ENCODE measurements at regions not wholly inside any gene's neighbourhood (a gene's known extent, or its start where the extent isn't known, plus 50 kb on each side); places are given as distances from the start of the nearest gene placed in this dataset.

DNA sequence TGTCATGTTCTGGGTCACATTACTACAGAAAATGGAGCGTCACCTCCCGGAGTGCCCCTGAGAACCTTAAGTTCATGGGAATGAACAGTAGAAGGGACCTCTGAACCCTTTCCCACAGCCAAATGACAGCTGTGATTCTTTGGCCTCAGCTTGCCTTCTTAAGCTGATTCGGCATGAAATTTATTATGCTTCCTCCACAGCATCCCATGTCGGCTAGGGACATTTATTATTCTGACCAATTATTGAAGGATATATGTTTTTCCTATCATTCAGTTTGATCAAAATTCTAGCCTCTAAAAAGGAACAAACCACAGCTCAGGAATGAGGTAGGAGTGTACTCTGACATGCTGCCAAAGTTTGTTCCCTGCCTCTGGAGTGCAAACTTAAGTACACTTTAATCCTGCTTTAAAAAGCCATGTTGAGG, 440.6 kb downstream of the CETN3 start:
- no peak for DNase-seq (ENCODE audit: low spot score)
- no peak overlapping the region for H3K4me3 ChIP-seq (ENCODE audit: low read length in 2 of 2)
- H2AK5ac ChIP-seq (ENCODE audit: low read depth, low read length): no peak overlapping the region
- no peak overlapping the region for H3K9ac ChIP-seq (ENCODE audit: low read depth, low read length, poor library complexity)
- H3K18ac ChIP-seq (ENCODE audit: low read length): no peak overlapping the region
- no peak overlapping the region for H3K4ac ChIP-seq (ENCODE audit: low read length)
- no peak overlapping the region for H2BK120ac ChIP-seq (ENCODE audit: low read depth, low read length)
- H3K4me2 ChIP-seq (ENCODE audit: insufficient read depth, low read length, poor library complexity, severe bottlenecking): no peak overlapping the region
- H3K9me3 ChIP-seq (replicated peaks in 1 of 2; ENCODE audit: control insufficient read depth in 2 of 2, insufficient read depth in 1 of 2, low read depth in 1 of 2, low read length in 2 of 2): no peaks in the 10 kb centered on the region
- peak overlapping the region; percentile 11 for H2AFZ ChIP-seq (ENCODE audit: low read length)
- no CpG with 5 or more reads among the region's 4 CpGs for WGBS, 2 donors (ENCODE audit: extremely low coverage in 2 of 2, insufficient read length in 2 of 2, insufficient replicate concordance in 1 of 2)
- no peaks in the 10 kb centered on the region for H3K79me1 ChIP-seq (ENCODE audit: low read depth, low read length)
- no peak overlapping the region for H4K91ac ChIP-seq (ENCODE audit: low read depth, low read length, poor library complexity)
- no peak overlapping the region for H3K14ac ChIP-seq (ENCODE audit: low read length)
- H3K4me1 ChIP-seq (ENCODE audit: control insufficient read depth in 2 of 2, insufficient read depth in 1 of 2, low read depth in 1 of 2, low read length in 2 of 2): peaks cover 0 to 1% of the 10 kb centered on the region in 2 donors
- no peaks in the 10 kb centered on the region for H3K36me3 ChIP-seq (replicated peaks in 1 of 2; ENCODE audit: control insufficient read depth in 2 of 2, insufficient read depth in 2 of 2, low read length in 2 of 2)
- no peak overlapping the region for H3K27ac ChIP-seq (replicated peaks; ENCODE audit: low read length)
- H3K27me3 ChIP-seq (ENCODE audit: control insufficient read depth in 3 of 3, insufficient read depth in 3 of 3, low read depth in 1 of 3, low read length in 3 of 3): no peaks in the 10 kb centered on the region
- no peak overlapping the region for H2BK5ac ChIP-seq (ENCODE audit: low read length)
- no peak overlapping the region for H3K23ac ChIP-seq (ENCODE audit: low read depth, low read length, poor library complexity)
- no peak overlapping the region for H2BK15ac ChIP-seq (ENCODE audit: low read length)
- no peak overlapping the region for H4K8ac ChIP-seq (ENCODE audit: low read depth, low read length)
- no peak overlapping the region for H2BK12ac ChIP-seq (ENCODE audit: low read length)

DNA sequence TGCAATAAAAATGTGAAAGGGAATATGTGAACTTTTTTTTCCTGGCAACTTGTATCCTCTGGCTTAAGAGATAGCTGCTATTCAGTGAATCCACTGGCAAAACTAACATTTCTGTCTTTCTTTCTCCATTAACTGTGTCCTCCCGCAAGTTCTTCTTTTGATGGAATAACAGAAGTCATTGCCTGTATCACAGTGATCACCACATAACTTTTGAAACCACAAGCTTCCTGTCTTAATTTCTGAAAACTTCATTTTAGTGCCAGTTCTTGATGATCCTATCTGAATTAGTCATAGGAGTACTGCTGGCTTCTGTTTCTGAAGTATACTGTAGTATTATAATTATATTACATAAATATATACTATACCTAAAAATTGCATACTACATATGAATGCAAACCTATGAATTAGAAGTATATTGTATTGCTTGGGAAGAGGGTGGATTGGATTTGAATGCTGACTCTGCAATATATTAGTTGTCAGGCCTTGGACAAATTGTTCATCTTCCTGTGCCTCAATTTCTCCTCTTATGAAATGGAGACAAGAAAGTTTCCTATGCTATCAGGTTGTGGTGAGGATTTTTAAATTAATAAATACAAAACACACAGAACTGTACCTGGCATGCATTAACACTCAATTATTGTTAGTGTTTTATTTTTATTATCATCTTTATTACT, 441.6 kb downstream of the CETN3 start:
- Histone ChIP-seq H3K4me1 (ENCODE audit: control insufficient read depth in 2 of 2, insufficient read depth in 1 of 2, low read depth in 1 of 2, low read length in 2 of 2) (peaks cover 0 to 1% of the 10 kb centered on the region in 2 donors), H2BK15ac (ENCODE audit: low read length) (no peak overlapping the region), H3K9me3 (replicated peaks in 1 of 2; ENCODE audit: control insufficient read depth in 2 of 2, insufficient read depth in 1 of 2, low read depth in 1 of 2, low read length in 2 of 2) (no peaks in the 10 kb centered on the region), H3K4me2 (ENCODE audit: insufficient read depth, low read length, poor library complexity, severe bottlenecking) (no peak overlapping the region), H2BK120ac (ENCODE audit: low read depth, low read length) (no peak overlapping the region), H3K9ac (ENCODE audit: low read depth, low read length, poor library complexity) (no peak overlapping the region), H2AK5ac (ENCODE audit: low read depth, low read length) (no peak overlapping the region), H3K18ac (ENCODE audit: low read length) (no peak overlapping the region), H2BK12ac (ENCODE audit: low read length) (no peak overlapping the region), H2AFZ (ENCODE audit: low read length) (no peak overlapping the region), H3K4me3 (ENCODE audit: low read length in 2 of 2) (no peak overlapping the region), H4K91ac (ENCODE audit: low read depth, low read length, poor library complexity) (no peak overlapping the region), H3K4ac (ENCODE audit: low read length) (no peak overlapping the region), H3K14ac (ENCODE audit: low read length) (no peak overlapping the region), H3K27ac (replicated peaks; ENCODE audit: low read length) (no peak overlapping the region), H3K36me3 (replicated peaks in 1 of 2; ENCODE audit: control insufficient read depth in 2 of 2, insufficient read depth in 2 of 2, low read length in 2 of 2) (no peaks in the 10 kb centered on the region), H3K79me1 (ENCODE audit: low read depth, low read length) (no peaks in the 10 kb centered on the region), H3K27me3 (ENCODE audit: control insufficient read depth in 3 of 3, insufficient read depth in 3 of 3, low read depth in 1 of 3, low read length in 3 of 3) (no peaks in the 10 kb centered on the region), H4K8ac (ENCODE audit: low read depth, low read length) (no peak overlapping the region), H3K23ac (ENCODE audit: low read depth, low read length, poor library complexity) (no peak overlapping the region), H2BK5ac (ENCODE audit: low read length) (no peak overlapping the region)
- no CpG with 5 or more reads among the region's 1 CpG for WGBS, 2 donors (ENCODE audit: extremely low coverage in 2 of 2, insufficient read length in 2 of 2, insufficient replicate concordance in 1 of 2)
- DNase-seq (ENCODE audit: low spot score): no peak

DNA sequence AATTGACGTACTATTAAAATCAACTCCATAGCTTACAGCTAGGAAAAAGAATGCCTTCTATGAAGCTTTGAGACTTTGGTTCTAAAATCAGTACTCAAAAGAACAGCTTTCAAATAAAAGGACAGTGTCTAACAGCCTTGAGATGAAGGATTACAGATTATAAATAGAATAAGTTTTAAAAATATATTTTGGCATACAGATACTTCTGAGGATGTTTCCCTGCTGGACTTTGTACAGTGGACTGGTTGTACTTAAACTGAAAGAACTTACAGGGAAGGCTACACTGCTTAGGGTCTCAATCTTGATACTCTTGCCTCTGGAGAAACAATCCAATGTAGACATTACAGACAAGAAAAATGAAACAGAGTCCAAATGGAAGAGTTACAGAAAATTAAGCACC, 452.7 kb downstream of the CETN3 start:
- H3K23ac ChIP-seq (ENCODE audit: low read depth, low read length, poor library complexity): no peak overlapping the region
- DNase-seq (ENCODE audit: low spot score): no peak
- H3K27me3 ChIP-seq (ENCODE audit: control insufficient read depth in 3 of 3, insufficient read depth in 3 of 3, low read depth in 1 of 3, low read length in 3 of 3): no peaks in the 10 kb centered on the region
- H2AK5ac ChIP-seq (ENCODE audit: low read depth, low read length): no peak overlapping the region
- H4K91ac ChIP-seq (ENCODE audit: low read depth, low read length, poor library complexity): no peak overlapping the region
- no peak overlapping the region for H3K4me3 ChIP-seq (ENCODE audit: low read length in 2 of 2)
- H3K4me2 ChIP-seq (ENCODE audit: insufficient read depth, low read length, poor library complexity, severe bottlenecking): no peak overlapping the region
- H4K8ac ChIP-seq (ENCODE audit: low read depth, low read length): no peak overlapping the region
- no peak overlapping the region for H3K27ac ChIP-seq (replicated peaks; ENCODE audit: low read length)
- H3K4ac ChIP-seq (ENCODE audit: low read length): no peak overlapping the region
- no peak overlapping the region for H2BK12ac ChIP-seq (ENCODE audit: low read length)
- no peak overlapping the region for H2BK15ac ChIP-seq (ENCODE audit: low read length)
- no peak overlapping the region for H2BK5ac ChIP-seq (ENCODE audit: low read length)
- H3K4me1 ChIP-seq (ENCODE audit: control insufficient read depth in 2 of 2, insufficient read depth in 1 of 2, low read depth in 1 of 2, low read length in 2 of 2): peaks cover 1 to 6% of the 10 kb centered on the region in 2 donors
- no peak overlapping the region for H3K9ac ChIP-seq (ENCODE audit: low read depth, low read length, poor library complexity)
- H3K9me3 ChIP-seq (replicated peaks in 1 of 2; ENCODE audit: control insufficient read depth in 2 of 2, insufficient read depth in 1 of 2, low read depth in 1 of 2, low read length in 2 of 2): no peaks in the 10 kb centered on the region
- no peak overlapping the region for H3K14ac ChIP-seq (ENCODE audit: low read length)
- WGBS, 2 donors (ENCODE audit: extremely low coverage in 2 of 2, insufficient read length in 2 of 2, insufficient replicate concordance in 1 of 2): no CpG with 5 or more reads among the region's 1 CpG
- H3K36me3 ChIP-seq (replicated peaks in 1 of 2; ENCODE audit: control insufficient read depth in 2 of 2, insufficient read depth in 2 of 2, low read length in 2 of 2): no peaks in the 10 kb centered on the region
- H2AFZ ChIP-seq (ENCODE audit: low read length): no peak overlapping the region
- H2BK120ac ChIP-seq (ENCODE audit: low read depth, low read length): no peak overlapping the region
- no peak overlapping the region for H3K18ac ChIP-seq (ENCODE audit: low read length)
- no peaks in the 10 kb centered on the region for H3K79me1 ChIP-seq (ENCODE audit: low read depth, low read length)

DNA sequence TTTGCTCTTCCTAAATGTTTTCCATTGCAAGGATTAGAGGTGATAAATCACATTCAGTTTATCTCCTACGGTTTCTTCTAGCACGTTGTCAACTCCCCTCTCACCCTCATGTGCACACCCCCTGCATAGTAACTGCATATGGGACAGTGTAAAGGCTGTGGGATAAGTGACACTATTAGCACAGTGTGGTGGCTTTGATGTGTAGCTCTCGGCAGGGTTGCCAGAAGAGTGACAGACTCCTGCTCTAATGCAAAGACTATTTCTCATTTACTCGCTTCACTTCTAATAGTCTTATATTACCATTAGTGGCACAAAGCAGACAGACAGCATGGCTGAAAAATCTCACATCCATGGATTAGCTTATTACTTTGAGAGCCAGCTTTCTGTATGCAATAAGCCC, 454.6 kb downstream of the CETN3 start:
- no peak for DNase-seq (ENCODE audit: low spot score)
- Histone ChIP-seq H3K23ac (ENCODE audit: low read depth, low read length, poor library complexity) (no peak overlapping the region), H3K36me3 (replicated peaks in 1 of 2; ENCODE audit: control insufficient read depth in 2 of 2, insufficient read depth in 2 of 2, low read length in 2 of 2) (no peaks in the 10 kb centered on the region), H3K79me1 (ENCODE audit: low read depth, low read length) (no peaks in the 10 kb centered on the region), H4K91ac (ENCODE audit: low read depth, low read length, poor library complexity) (no peak overlapping the region), H3K4ac (ENCODE audit: low read length) (no peak overlapping the region), H3K27ac (replicated peaks; ENCODE audit: low read length) (no peak overlapping the region), H3K4me2 (ENCODE audit: insufficient read depth, low read length, poor library complexity, severe bottlenecking) (no peak overlapping the region), H3K27me3 (ENCODE audit: control insufficient read depth in 3 of 3, insufficient read depth in 3 of 3, low read depth in 1 of 3, low read length in 3 of 3) (no peaks in the 10 kb centered on the region), H4K8ac (ENCODE audit: low read depth, low read length) (no peak overlapping the region), H3K14ac (ENCODE audit: low read length) (no peak overlapping the region), H3K4me1 (ENCODE audit: control insufficient read depth in 2 of 2, insufficient read depth in 1 of 2, low read depth in 1 of 2, low read length in 2 of 2) (peaks cover 1 to 6% of the 10 kb centered on the region in 2 donors), H2BK12ac (ENCODE audit: low read length) (no peak overlapping the region), H3K9ac (ENCODE audit: low read depth, low read length, poor library complexity) (no peak overlapping the region), H2BK120ac (ENCODE audit: low read depth, low read length) (no peak overlapping the region), H2AFZ (ENCODE audit: low read length) (peak overlapping the region; percentile 36), H3K9me3 (replicated peaks in 1 of 2; ENCODE audit: control insufficient read depth in 2 of 2, insufficient read depth in 1 of 2, low read depth in 1 of 2, low read length in 2 of 2) (no peaks in the 10 kb centered on the region), H2BK5ac (ENCODE audit: low read length) (no peak overlapping the region), H2AK5ac (ENCODE audit: low read depth, low read length) (no peak overlapping the region), H3K18ac (ENCODE audit: low read length) (no peak overlapping the region), H2BK15ac (ENCODE audit: low read length) (no peak overlapping the region), H3K4me3 (ENCODE audit: low read length in 2 of 2) (no peak overlapping the region)
- no CpG with 5 or more reads among the region's 4 CpGs for WGBS, 2 donors (ENCODE audit: extremely low coverage in 2 of 2, insufficient read length in 2 of 2, insufficient replicate concordance in 1 of 2)

Measured in neuronal stem cell (in vitro differentiated cells).